ENCODE measurements at regions not wholly inside any gene's neighbourhood (a gene's known extent, or its start where the extent isn't known, plus 50 kb on each side); places are given as distances from the start of the nearest gene placed in this dataset.

GRCh38 chr17:34840750-34841149 is 120.5 kb downstream of the CCT6B start:
- TF ChIP-seq, protein P1, sequence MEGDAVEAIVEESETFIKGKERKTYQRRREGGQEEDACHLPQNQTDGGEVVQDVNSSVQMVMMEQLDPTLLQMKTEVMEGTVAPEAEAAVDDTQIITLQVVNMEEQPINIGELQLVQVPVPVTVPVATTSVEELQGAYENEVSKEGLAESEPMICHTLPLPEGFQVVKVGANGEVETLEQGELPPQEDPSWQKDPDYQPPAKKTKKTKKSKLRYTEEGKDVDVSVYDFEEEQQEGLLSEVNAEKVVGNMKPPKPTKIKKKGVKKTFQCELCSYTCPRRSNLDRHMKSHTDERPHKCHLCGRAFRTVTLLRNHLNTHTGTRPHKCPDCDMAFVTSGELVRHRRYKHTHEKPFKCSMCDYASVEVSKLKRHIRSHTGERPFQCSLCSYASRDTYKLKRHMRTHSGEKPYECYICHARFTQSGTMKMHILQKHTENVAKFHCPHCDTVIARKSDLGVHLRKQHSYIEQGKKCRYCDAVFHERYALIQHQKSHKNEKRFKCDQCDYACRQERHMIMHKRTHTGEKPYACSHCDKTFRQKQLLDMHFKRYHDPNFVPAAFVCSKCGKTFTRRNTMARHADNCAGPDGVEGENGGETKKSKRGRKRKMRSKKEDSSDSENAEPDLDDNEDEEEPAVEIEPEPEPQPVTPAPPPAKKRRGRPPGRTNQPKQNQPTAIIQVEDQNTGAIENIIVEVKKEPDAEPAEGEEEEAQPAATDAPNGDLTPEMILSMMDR (IDR thresholded peaks at IDR 0.05), result no peak
- Mint-ChIP-seq H3K9me3 (no peaks in the 10 kb centered on the region), H3K36me3 (no peaks in the 10 kb centered on the region), H3K27ac (no peak overlapping the region), H3K4me1 (peaks cover 13% of the 10 kb centered on the region), H3K4me3 (no peak overlapping the region), H3K27me3 (ENCODE audit: low read depth in 3 of 3) (peaks cover 0 to 7% (median 3%) of the 10 kb centered on the region in 3 donors)
- Histone ChIP-seq H3K9ac (ENCODE audit: insufficient read depth, low read length, poor library complexity, severe bottlenecking) (no peak overlapping the region), H3K9me3 (replicated peaks in 1 of 2; ENCODE audit: control insufficient read depth in 1 of 2, insufficient read depth in 1 of 2, low read length in 2 of 2) (no peaks in the 10 kb centered on the region), H3K79me2 (ENCODE audit: insufficient read depth, low read length) (no peaks in the 10 kb centered on the region), H3K4me3 (replicated peaks in 1 of 3; ENCODE audit: low read depth in 2 of 3, low read length in 3 of 3) (no peak overlapping the region), H3K4me2 (replicated peaks; ENCODE audit: extremely low read depth, low read length, poor library complexity, severe bottlenecking) (no peak overlapping the region), H2AFZ (ENCODE audit: insufficient read depth, low read depth, low read length, poor library complexity, severe bottlenecking) (no peak overlapping the region), H3K27me3 (ENCODE audit: control insufficient read depth in 2 of 2, insufficient read depth in 2 of 2, low read length in 2 of 2) (no peaks in the 10 kb centered on the region), H3K36me3 (replicated peaks in 1 of 2; ENCODE audit: control insufficient read depth in 1 of 2, insufficient read depth in 2 of 2, low read length in 2 of 2) (no peaks in the 10 kb centered on the region), H3K27ac (ENCODE audit: low read depth in 1 of 2, low read length in 2 of 2) (no peak overlapping the region), H3K4me1 (ENCODE audit: control insufficient read depth in 1 of 2, insufficient read depth in 2 of 2, low read length in 2 of 2) (peaks cover 0 to 5% of the 10 kb centered on the region in 2 donors), H4K20me1 (ENCODE audit: insufficient read depth, low read length) (no peaks in the 10 kb centered on the region)
- 0% methylated on average over 1 of the region's 4 CpGs for WGBS (ENCODE audit: insufficient coverage)
- no peak for DNase-seq
- intact Hi-C loops (cut with micrococcal nuclease), result no loop called here

DNA sequence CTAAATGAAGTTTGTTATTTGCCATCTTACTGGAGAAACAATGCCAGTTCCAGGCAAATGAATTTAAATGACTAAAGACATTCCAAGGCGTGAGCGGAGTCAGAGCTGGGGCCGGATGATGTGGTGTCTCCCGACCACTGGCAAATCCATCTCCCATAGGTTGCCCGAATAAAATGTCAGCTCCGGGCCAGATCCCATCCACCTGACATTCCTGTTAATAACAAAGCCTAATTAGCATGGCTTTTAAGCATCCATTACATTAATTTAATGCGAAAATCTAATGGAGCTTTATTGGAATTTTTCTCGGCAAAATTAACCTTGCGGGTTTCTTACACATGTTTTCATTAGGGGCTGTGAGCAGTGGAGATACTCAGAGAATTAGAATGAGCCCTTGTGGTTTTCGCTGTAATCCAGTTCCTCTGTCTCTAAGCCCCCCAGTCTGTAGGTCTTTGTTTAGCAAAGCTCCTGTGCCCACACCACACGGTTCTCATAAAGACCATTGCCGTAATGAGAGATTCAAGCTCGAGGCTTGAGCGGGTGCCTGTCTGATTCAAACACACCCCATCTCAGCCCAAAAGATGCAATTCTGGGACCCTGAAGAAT is 123.3 kb downstream of the CCT6B start:
- peaks cover 13% of the 10 kb centered on the region for H3K4me1 Mint-ChIP-seq
- H3K4me3 ChIP-seq (replicated peaks in 1 of 3; ENCODE audit: low read depth in 2 of 3, low read length in 3 of 3), result no peak overlapping the region
- WGBS (ENCODE audit: insufficient coverage), result 91% methylated on average over 9 of the region's 14 CpGs

More for the DNA sequence above, 123.3 kb downstream of the CCT6B start:
- H3K9me3 ChIP-seq (replicated peaks in 1 of 2; ENCODE audit: control insufficient read depth in 1 of 2, insufficient read depth in 1 of 2, low read length in 2 of 2), result no peaks in the 10 kb centered on the region
- Mint-ChIP-seq H3K27ac (no peak overlapping the region), H3K27me3 (ENCODE audit: low read depth in 3 of 3) (peaks cover 0 to 7% (median 2%) of the 10 kb centered on the region in 3 donors), H3K9me3 (no peaks in the 10 kb centered on the region), H3K4me3 (no peak overlapping the region), H3K36me3 (no peaks in the 10 kb centered on the region)
- H3K79me2 ChIP-seq (ENCODE audit: insufficient read depth, low read length), result no peaks in the 10 kb centered on the region
- H3K4me2 ChIP-seq (replicated peaks; ENCODE audit: extremely low read depth, low read length, poor library complexity, severe bottlenecking), result no peak overlapping the region
- no peak overlapping the region for H2AFZ ChIP-seq (ENCODE audit: insufficient read depth, low read depth, low read length, poor library complexity, severe bottlenecking)
- no peaks in the 10 kb centered on the region for H3K27me3 ChIP-seq (ENCODE audit: control insufficient read depth in 2 of 2, insufficient read depth in 2 of 2, low read length in 2 of 2)
- H3K4me1 ChIP-seq (ENCODE audit: control insufficient read depth in 1 of 2, insufficient read depth in 2 of 2, low read length in 2 of 2), result peaks cover 0 to 5% of the 10 kb centered on the region in 2 donors
- intact Hi-C loops (cut with micrococcal nuclease), result no loop called here
- no peak overlapping the region for H3K9ac ChIP-seq (ENCODE audit: insufficient read depth, low read length, poor library complexity, severe bottlenecking)
- H3K27ac ChIP-seq (ENCODE audit: low read depth in 1 of 2, low read length in 2 of 2), result no peak overlapping the region
- TF ChIP-seq, protein P1 (IDR thresholded peaks at IDR 0.05), result no peak
- H4K20me1 ChIP-seq (ENCODE audit: insufficient read depth, low read length), result no peaks in the 10 kb centered on the region
- no peaks in the 10 kb centered on the region for H3K36me3 ChIP-seq (replicated peaks in 1 of 2; ENCODE audit: control insufficient read depth in 1 of 2, insufficient read depth in 2 of 2, low read length in 2 of 2)
- DNase-seq, result no peak
